ENCODE measurements at regions not wholly inside any gene's neighbourhood (a gene's known extent, or its start where the extent isn't known, plus 50 kb on each side); places are given as distances from the start of the nearest gene placed in this dataset.
A peak's percentile ranks its signal among the peaks of the same experiment; 100 is the strongest.

GRCh38 chr3:71921036-71921435 is 136.1 kb upstream of the PROK2 start:
- H2BK15ac ChIP-seq (ENCODE audit: low read length): no peak overlapping the region
- H4K91ac ChIP-seq (ENCODE audit: low read depth, low read length, poor library complexity): no peak overlapping the region
- DNase-seq (ENCODE audit: low spot score): no peak
- H3K79me1 ChIP-seq (ENCODE audit: low read depth, low read length): no peaks in the 10 kb centered on the region
- peaks cover 0 to 2% of the 10 kb centered on the region in 2 donors for H3K4me1 ChIP-seq (ENCODE audit: control insufficient read depth in 2 of 2, insufficient read depth in 1 of 2, low read depth in 1 of 2, low read length in 2 of 2)
- peaks cover 0 to 2% (median 0%) of the 10 kb centered on the region in 3 experiments for H3K27me3 ChIP-seq (ENCODE audit: control insufficient read depth in 3 of 3, insufficient read depth in 3 of 3, low read depth in 1 of 3, low read length in 3 of 3)
- H4K8ac ChIP-seq (ENCODE audit: low read depth, low read length): no peak overlapping the region
- WGBS, 2 donors (ENCODE audit: extremely low coverage in 2 of 2, insufficient read length in 2 of 2, insufficient replicate concordance in 1 of 2): no CpG with 5 or more reads among the region's 1 CpG
- H3K14ac ChIP-seq (ENCODE audit: low read length): no peak overlapping the region
- H3K9me3 ChIP-seq (replicated peaks in 1 of 2; ENCODE audit: control insufficient read depth in 2 of 2, insufficient read depth in 1 of 2, low read depth in 1 of 2, low read length in 2 of 2): no peaks in the 10 kb centered on the region
- no peak overlapping the region for H3K4me2 ChIP-seq (ENCODE audit: insufficient read depth, low read length, poor library complexity, severe bottlenecking)
- H3K18ac ChIP-seq (ENCODE audit: low read length): no peak overlapping the region
- H2AFZ ChIP-seq (ENCODE audit: low read length): no peak overlapping the region
- H2BK120ac ChIP-seq (ENCODE audit: low read depth, low read length): no peak overlapping the region
- H3K27ac ChIP-seq (replicated peaks; ENCODE audit: low read length): no peak overlapping the region
- no peak overlapping the region for H3K23ac ChIP-seq (ENCODE audit: low read depth, low read length, poor library complexity)
- no peaks in the 10 kb centered on the region for H3K36me3 ChIP-seq (replicated peaks in 1 of 2; ENCODE audit: control insufficient read depth in 2 of 2, insufficient read depth in 2 of 2, low read length in 2 of 2)
- no peak overlapping the region for H3K4ac ChIP-seq (ENCODE audit: low read length)
- no peak overlapping the region for H2AK5ac ChIP-seq (ENCODE audit: low read depth, low read length)
- H3K4me3 ChIP-seq (ENCODE audit: low read length in 2 of 2): no peak overlapping the region
- no peak overlapping the region for H2BK5ac ChIP-seq (ENCODE audit: low read length)
- no peak overlapping the region for H2BK12ac ChIP-seq (ENCODE audit: low read length)
- H3K9ac ChIP-seq (ENCODE audit: low read depth, low read length, poor library complexity): no peak overlapping the region

- no peak overlapping the region for H2AFZ ChIP-seq (ENCODE audit: low read length)
- no peak overlapping the region for H3K9ac ChIP-seq (ENCODE audit: low read depth, low read length, poor library complexity)
- H2BK120ac ChIP-seq (ENCODE audit: low read depth, low read length): no peak overlapping the region
- H3K4ac ChIP-seq (ENCODE audit: low read length): no peak overlapping the region
- no peak overlapping the region for H3K4me3 ChIP-seq (ENCODE audit: low read length in 2 of 2)
- H3K23ac ChIP-seq (ENCODE audit: low read depth, low read length, poor library complexity): no peak overlapping the region
- no peaks in the 10 kb centered on the region for H3K79me1 ChIP-seq (ENCODE audit: low read depth, low read length)
- peaks cover 0 to 2% (median 0%) of the 10 kb centered on the region in 3 experiments for H3K27me3 ChIP-seq (ENCODE audit: control insufficient read depth in 3 of 3, insufficient read depth in 3 of 3, low read depth in 1 of 3, low read length in 3 of 3)
- H2AK5ac ChIP-seq (ENCODE audit: low read depth, low read length): no peak overlapping the region
- no peak overlapping the region for H4K91ac ChIP-seq (ENCODE audit: low read depth, low read length, poor library complexity)
- H3K18ac ChIP-seq (ENCODE audit: low read length): no peak overlapping the region
- no peak overlapping the region for H3K27ac ChIP-seq (replicated peaks; ENCODE audit: low read length)
- DNase-seq (ENCODE audit: low spot score): no peak
- no peak overlapping the region for H2BK15ac ChIP-seq (ENCODE audit: low read length)
- no peak overlapping the region for H2BK5ac ChIP-seq (ENCODE audit: low read length)
- H3K14ac ChIP-seq (ENCODE audit: low read length): no peak overlapping the region
- no peak overlapping the region for H4K8ac ChIP-seq (ENCODE audit: low read depth, low read length)
- H3K9me3 ChIP-seq (replicated peaks in 1 of 2; ENCODE audit: control insufficient read depth in 2 of 2, insufficient read depth in 1 of 2, low read depth in 1 of 2, low read length in 2 of 2): no peaks in the 10 kb centered on the region
- no peak overlapping the region for H3K4me2 ChIP-seq (ENCODE audit: insufficient read depth, low read length, poor library complexity, severe bottlenecking)
- peaks cover 0 to 2% of the 10 kb centered on the region in 2 donors for H3K4me1 ChIP-seq (ENCODE audit: control insufficient read depth in 2 of 2, insufficient read depth in 1 of 2, low read depth in 1 of 2, low read length in 2 of 2)
- H2BK12ac ChIP-seq (ENCODE audit: low read length): no peak overlapping the region
- H3K36me3 ChIP-seq (replicated peaks in 1 of 2; ENCODE audit: control insufficient read depth in 2 of 2, insufficient read depth in 2 of 2, low read length in 2 of 2): no peaks in the 10 kb centered on the region
- WGBS, 2 donors (ENCODE audit: extremely low coverage in 2 of 2, insufficient read length in 2 of 2, insufficient replicate concordance in 1 of 2): no CpG with 5 or more reads among the region's 3 CpGs
These were observed 134.6 kb upstream of the PROK2 start for GRCh38 chr3:71919572-71919971.

GRCh38 chr3:71917545-71917944 is 132.6 kb upstream of the PROK2 start:
- Histone ChIP-seq H3K9me3 (replicated peaks in 1 of 2; ENCODE audit: control insufficient read depth in 2 of 2, insufficient read depth in 1 of 2, low read depth in 1 of 2, low read length in 2 of 2) (no peaks in the 10 kb centered on the region), H3K27me3 (ENCODE audit: control insufficient read depth in 3 of 3, insufficient read depth in 3 of 3, low read depth in 1 of 3, low read length in 3 of 3) (peaks cover 0 to 2% (median 0%) of the 10 kb centered on the region in 3 experiments), H3K4ac (ENCODE audit: low read length) (no peak overlapping the region), H3K23ac (ENCODE audit: low read depth, low read length, poor library complexity) (no peak overlapping the region), H2AFZ (ENCODE audit: low read length) (no peak overlapping the region), H2AK5ac (ENCODE audit: low read depth, low read length) (no peak overlapping the region), H3K14ac (ENCODE audit: low read length) (no peak overlapping the region), H3K4me3 (ENCODE audit: low read length in 2 of 2) (no peak overlapping the region), H4K8ac (ENCODE audit: low read depth, low read length) (no peak overlapping the region), H4K91ac (ENCODE audit: low read depth, low read length, poor library complexity) (no peak overlapping the region), H3K36me3 (replicated peaks in 1 of 2; ENCODE audit: control insufficient read depth in 2 of 2, insufficient read depth in 2 of 2, low read length in 2 of 2) (no peaks in the 10 kb centered on the region), H3K79me1 (ENCODE audit: low read depth, low read length) (no peaks in the 10 kb centered on the region), H3K27ac (replicated peaks; ENCODE audit: low read length) (no peak overlapping the region), H2BK12ac (ENCODE audit: low read length) (no peak overlapping the region), H3K4me1 (ENCODE audit: control insufficient read depth in 2 of 2, insufficient read depth in 1 of 2, low read depth in 1 of 2, low read length in 2 of 2) (peaks cover 0 to 2% of the 10 kb centered on the region in 2 donors), H2BK5ac (ENCODE audit: low read length) (no peak overlapping the region), H3K18ac (ENCODE audit: low read length) (no peak overlapping the region), H3K9ac (ENCODE audit: low read depth, low read length, poor library complexity) (no peak overlapping the region), H2BK15ac (ENCODE audit: low read length) (no peak overlapping the region), H3K4me2 (ENCODE audit: insufficient read depth, low read length, poor library complexity, severe bottlenecking) (no peak overlapping the region), H2BK120ac (ENCODE audit: low read depth, low read length) (no peak overlapping the region)
- no CpG with 5 or more reads among the region's 2 CpGs for WGBS, 2 donors (ENCODE audit: extremely low coverage in 2 of 2, insufficient read length in 2 of 2, insufficient replicate concordance in 1 of 2)
- no peak for DNase-seq (ENCODE audit: low spot score)

GRCh38 chr3:71916747-71917369 is 131.9 kb upstream of the PROK2 start:
- no peak for DNase-seq (ENCODE audit: low spot score)
- H2AFZ ChIP-seq (ENCODE audit: low read length): no peak overlapping the region
- no peak overlapping the region for H2BK5ac ChIP-seq (ENCODE audit: low read length)
- H3K4me3 ChIP-seq (ENCODE audit: low read length in 2 of 2): no peak overlapping the region
- H3K79me1 ChIP-seq (ENCODE audit: low read depth, low read length): no peaks in the 10 kb centered on the region
- H3K27ac ChIP-seq (replicated peaks; ENCODE audit: low read length): no peak overlapping the region
- no peak overlapping the region for H4K8ac ChIP-seq (ENCODE audit: low read depth, low read length)
- H2AK5ac ChIP-seq (ENCODE audit: low read depth, low read length): no peak overlapping the region
- no peak overlapping the region for H2BK15ac ChIP-seq (ENCODE audit: low read length)
- H3K9me3 ChIP-seq (replicated peaks in 1 of 2; ENCODE audit: control insufficient read depth in 2 of 2, insufficient read depth in 1 of 2, low read depth in 1 of 2, low read length in 2 of 2): no peaks in the 10 kb centered on the region
- H3K4ac ChIP-seq (ENCODE audit: low read length): no peak overlapping the region
- no peak overlapping the region for H2BK12ac ChIP-seq (ENCODE audit: low read length)
- no peak overlapping the region for H3K4me2 ChIP-seq (ENCODE audit: insufficient read depth, low read length, poor library complexity, severe bottlenecking)
- H4K91ac ChIP-seq (ENCODE audit: low read depth, low read length, poor library complexity): no peak overlapping the region
- no peaks in the 10 kb centered on the region for H3K36me3 ChIP-seq (replicated peaks in 1 of 2; ENCODE audit: control insufficient read depth in 2 of 2, insufficient read depth in 2 of 2, low read length in 2 of 2)
- peaks cover 0 to 2% (median 0%) of the 10 kb centered on the region in 3 experiments for H3K27me3 ChIP-seq (ENCODE audit: control insufficient read depth in 3 of 3, insufficient read depth in 3 of 3, low read depth in 1 of 3, low read length in 3 of 3)
- H3K18ac ChIP-seq (ENCODE audit: low read length): peak overlapping the region; percentile 39
- H3K14ac ChIP-seq (ENCODE audit: low read length): no peak overlapping the region
- no peak overlapping the region for H3K9ac ChIP-seq (ENCODE audit: low read depth, low read length, poor library complexity)
- no peak overlapping the region for H3K23ac ChIP-seq (ENCODE audit: low read depth, low read length, poor library complexity)
- H3K4me1 ChIP-seq (ENCODE audit: control insufficient read depth in 2 of 2, insufficient read depth in 1 of 2, low read depth in 1 of 2, low read length in 2 of 2): peaks cover 0 to 2% of the 10 kb centered on the region in 2 donors
- no peak overlapping the region for H2BK120ac ChIP-seq (ENCODE audit: low read depth, low read length)
- no CpG with 5 or more reads among the region's 5 CpGs for WGBS, 2 donors (ENCODE audit: extremely low coverage in 2 of 2, insufficient read length in 2 of 2, insufficient replicate concordance in 1 of 2)

Data from neuronal stem cell (in vitro differentiated cells).